K562 (cell line): ENCODE measurements at regions not wholly inside any gene's neighbourhood (a gene's known extent, or its start where the extent isn't known, plus 50 kb on each side); places are given as distances from the start of the nearest gene placed in this dataset.

Experiments
- ATAC-seq: fragments of 200-7000 bp; cut with Tn5 transposase; 3 replicates; pipeline ENCODE4 v1.9.1; 2020; ENCODE audit warnings: moderate library complexity
- BruUV-seq: library from RNA; stranded (reverse); fragments of 400-500 nt; replicated peaks from 2 replicates; lab custom pipeline; 2021; lab: Mats Ljungman, UMichigan
- CTCF ChIA-PET: fragments of 300-600 bp; formaldehyde crosslinking; extraction: SDS; loops from one replicate; lab custom pipeline; 2021; ENCODE audit warnings: low intra/inter-chr PET ratio; lab: Yijun Ruan, JAX
- POLR2A ChIA-PET: fragments of 300-600, 350-650 bp; sonication (Branson Sonifier 250); formaldehyde crosslinking; extraction: SDS; loops from one replicate; lab custom pipeline; 2021; ENCODE audit warnings: antibody characterized with exemption, inconsistent platforms; lab: Yijun Ruan, JAX
- DNase-seq, 4 experiments: peaks; one replicate each; pipeline versions ENCODE4 v3.0.0 to v3.0.0-alpha.2; 2011 to 2018; ENCODE audit warnings: low spot score in 3 of 4, mixed read lengths in 3 of 4; ENCODE audit errors: extremely low read depth in 1 of 4
- FAIRE-seq: peaks from 2 replicates; lab custom pipeline; 2011; peaks lifted over from hg19 to GRCh38; lab: Jason Lieb, UNC
- H2AFZ ChIP-seq: 2 replicates; pipeline ENCODE4 v1.6.0; 2011; ENCODE audit warnings: low read depth, low read length, control low read depth, inconsistent platforms
- H3K27ac ChIP-seq: fragments of 200-600 bp; 3 replicates; pipeline ENCODE4 v1.8.0; 2011; ENCODE audit warnings: low read depth, mild to moderate bottlenecking, control low read depth, inconsistent platforms, low read length, moderate library complexity, mixed read lengths; ENCODE audit errors: extremely low read depth
- H3K27me3 ChIP-seq, 2 experiments: fragments of 300-600 bp in 1 of 2; 2 replicates in 1 of 2; 3 replicates in 1 of 2; pipeline versions ENCODE4 v1.6.0 to v1.8.0; 2011; ENCODE audit warnings: inconsistent platforms in 2 of 2, low read length in 2 of 2, mild to moderate bottlenecking in 1 of 2, mixed read lengths in 1 of 2, moderate library complexity in 1 of 2; ENCODE audit not compliant: control insufficient read depth in 2 of 2, insufficient read depth in 2 of 2
- H3K36me3 ChIP-seq: fragments of 300-600 bp; 3 replicates; pipeline ENCODE4 v1.8.0; 2011; ENCODE audit warnings: mild to moderate bottlenecking, low read length, inconsistent platforms; ENCODE audit not compliant: control insufficient read depth, insufficient read depth
- H3K4me1 ChIP-seq, 2 experiments: fragments of 200-600 bp in 1 of 2; replicated peaks in 1 of 2; 2 replicates in 1 of 2; 3 replicates in 1 of 2; pipeline versions ENCODE4 v1.5.1 to v1.8.0; 2011; ENCODE audit warnings: inconsistent platforms in 2 of 2, low read length in 2 of 2, mild to moderate bottlenecking in 1 of 2, mixed read lengths in 1 of 2, moderate library complexity in 1 of 2; ENCODE audit not compliant: control insufficient read depth in 2 of 2, insufficient read depth in 2 of 2
- H3K4me2 ChIP-seq: 2 replicates; pipeline ENCODE4 v1.6.1; 2011; ENCODE audit warnings: low read length, control low read depth, inconsistent platforms, mixed read lengths; ENCODE audit not compliant: insufficient read depth
- H3K4me3 ChIP-seq: fragments of 200-600 bp; sonication (generic), shearing (Covaris generic); 2 replicates; pipeline ENCODE4 v1.5.1; 2016; ENCODE audit warnings: control low read depth, inconsistent platforms
- H3K79me2 ChIP-seq: fragments of 200-600 bp; 3 replicates; pipeline ENCODE4 v1.8.0; 2011; ENCODE audit warnings: low read length, inconsistent platforms; ENCODE audit not compliant: control insufficient read depth, insufficient read depth
- H3K9ac ChIP-seq, 2 experiments: 2 replicates each; pipeline versions ENCODE4 v1.6.0 to v1.6.1; 2011; ENCODE audit warnings: low read depth in 2 of 2, low read length in 2 of 2, control low read depth in 1 of 2, inconsistent platforms in 1 of 2, mild to moderate bottlenecking in 1 of 2, mixed read lengths in 1 of 2; ENCODE audit not compliant: insufficient read depth in 1 of 2
- H3K9me1 ChIP-seq: one replicate; pipeline ENCODE4 v1.6.0; 2011; ENCODE audit warnings: inconsistent platforms, mild to moderate bottlenecking, low read length, moderate library complexity; ENCODE audit not compliant: control insufficient read depth, insufficient read depth
- H3K9me3 ChIP-seq: replicated peaks from 2 replicates; pipeline ENCODE4 v1.5.1; 2011; ENCODE audit warnings: low read depth, low read length, inconsistent platforms; ENCODE audit not compliant: control insufficient read depth, insufficient read depth
- H4K20me1 ChIP-seq: replicated peaks from 2 replicates; pipeline ENCODE4 v1.6.1; 2011; ENCODE audit warnings: low read length, inconsistent platforms, mixed read lengths; ENCODE audit not compliant: control insufficient read depth, insufficient read depth
- ADNP ChIP-seq: fragments of 200-800 bp; sonication (Bioruptor generic); IDR thresholded peaks from 2 replicates; pipeline ENCODE4 v1.6.1; 2016; ENCODE audit warnings: missing genetic modification characterization, missing compliant biosample characterization
- CHCHD3 ChIP-seq: fragments of 250-450 bp; sonication (Bioruptor Pico); IDR thresholded peaks from 2 replicates; pipeline ENCODE4 v2.1.2; 2022; ENCODE audit warnings: mild to moderate bottlenecking
- GATAD2A ChIP-seq: fragments of 450-650 bp; IDR thresholded peaks from 2 replicates; pipeline ENCODE4 v1.6.1; 2017
- GTF2E2 ChIP-seq: fragments of 200-800 bp; sonication (Bioruptor generic); IDR thresholded peaks from 2 replicates; pipeline ENCODE4 v1.6.1; 2016; ENCODE audit warnings: missing genetic modification characterization, missing compliant biosample characterization
- MEF2D ChIP-seq: conservative IDR thresholded peaks from 2 replicates; pipeline ENCODE4 v1.6.1; 2016; ENCODE audit warnings: low read depth, missing genetic modification characterization, missing compliant biosample characterization
- MNT ChIP-seq, 2 experiments: fragments of 450-650 bp; conservative IDR thresholded peaks; 2 replicates each; pipeline ENCODE4 v1.6.1; 2017; ENCODE audit warnings: mild to moderate bottlenecking in 2 of 2, moderate library complexity in 2 of 2
- POLR2H ChIP-seq: IDR thresholded peaks from 2 replicates; pipeline ENCODE4 v1.6.1; 2016; ENCODE audit warnings: missing genetic modification characterization, low read depth, mild to moderate bottlenecking, control low read depth, missing compliant biosample characterization, moderate library complexity
- PURB ChIP-seq: sonication (generic); formaldehyde crosslinking; IDR thresholded peaks from 2 replicates; pipeline ENCODE4 v1.9.0; 2021; ENCODE audit warnings: low read depth, mild to moderate bottlenecking, missing genetic modification reagents
- ZHX1 ChIP-seq: fragments of 150-350 bp; conservative IDR thresholded peaks from 2 replicates; pipeline ENCODE4 v1.6.1; 2014; ENCODE audit warnings: low read length
- ZNF785 ChIP-seq: fragments of 250-450 bp; sonication (Bioruptor Pico); IDR thresholded peaks from 2 replicates; pipeline ENCODE4 v1.4.0; 2020; ENCODE audit warnings: mild to moderate bottlenecking
- WGBS: fragments of 100-300 bp; shearing (Covaris generic); methylation state at CpG from one replicate; pipeline ENCODE4 v1.1.6; 2016; ENCODE audit warnings: low coverage, mixed read lengths; ENCODE audit not compliant: insufficient coverage; ENCODE audit errors: missing lambda C conversion rate; 5-methylcytosine and 5-hydroxymethylcytosine counted together
- in situ Hi-C: fragments of 300-500 bp; cut with MboI; formaldehyde crosslinking; loops from 4 replicates; pipeline ENCODE4 v1.15.0; 2018; ENCODE audit warnings: inconsistent platforms, mixed read lengths
- intact Hi-C: fragments of 100-400 bp; cut with micrococcal nuclease; formaldehyde crosslinking; loops from 2 replicates; pipeline ENCODE4 v1.14.2; 2022

GRCh38 chr2:100673691-100674485, 111.1 kb downstream of the PDCL3 start:
- Histone ChIP-seq H3K4me1 (no peaks in the 10 kb centered on the region), H2AFZ (no peak overlapping the region), H3K27ac (no peak overlapping the region), H3K4me3 (no peak overlapping the region), H3K9ac (no peak overlapping the region), H3K4me2 (no peak overlapping the region), H3K9me3 (no peaks in the 10 kb centered on the region), H3K36me3 (no peaks in the 10 kb centered on the region), H4K20me1 (no peaks in the 10 kb centered on the region; the same call in 1 of the 2 replicates), H3K79me2 (no peaks in the 10 kb centered on the region), H3K27me3 (peaks cover 22 to 83% of the 10 kb centered on the region in 2 experiments), H3K9me1 (no peaks in the 10 kb centered on the region)
- DNase-seq (no peak), ATAC-seq (no peak), FAIRE-seq (no peak)
- ChIA-PET CTCF (no interaction called here), POLR2A (interaction anchor here (0.5 to 0.7 kb wide), 2 partner anchors 41 to 417 kb away, joined by 3 to 4 read pairs; no protein-coding TSS in a partner anchor)
- intact Hi-C loops, result no loop called here
- no TSS peak for BruUV-seq
- WGBS, result 1% methylated on average over 14 of the region's 15 CpGs
- no peak for TF ChIP-seq CHCHD3 (CRISPR knock-in tag)
- TF ChIP-seq ADNP (tag), result no peak
- no peak for TF ChIP-seq ZNF785
- no peak for TF ChIP-seq MEF2D (tag)
- TF ChIP-seq, all 486 proteins: peak for 0
- in situ Hi-C loops, result no loop called here

GRCh38 chr2:100674666-100675065, 111.9 kb downstream of the PDCL3 start:
- under 1% methylated on average over 10 of the region's 10 CpGs for WGBS
- H4K20me1 ChIP-seq, result no peaks in the 10 kb centered on the region; the same call in 1 of the 2 replicates
- intact Hi-C loops (no loop called here), in situ Hi-C loops (no loop called here)
- ChIA-PET POLR2A (interaction anchor here (0.5 to 0.7 kb wide), 2 partner anchors 41 to 416 kb away, joined by 3 to 4 read pairs; no protein-coding TSS in a partner anchor), CTCF (no interaction called here)
- no peak overlapping the region for H3K9ac ChIP-seq
- H2AFZ ChIP-seq, result no peak overlapping the region
- no peaks in the 10 kb centered on the region for H3K4me1 ChIP-seq
- H3K9me1 ChIP-seq, result no peaks in the 10 kb centered on the region
- ATAC-seq (no peak), FAIRE-seq (no peak), DNase-seq (no peak)
- no peaks in the 10 kb centered on the region for H3K36me3 ChIP-seq
- H3K79me2 ChIP-seq, result no peaks in the 10 kb centered on the region
- BruUV-seq, result no TSS peak
- H3K9me3 ChIP-seq, result no peaks in the 10 kb centered on the region
- no peak overlapping the region for H3K27ac ChIP-seq
- H3K4me3 ChIP-seq, result no peak overlapping the region
- H3K27me3 ChIP-seq, result peaks cover 22 to 87% of the 10 kb centered on the region in 2 experiments
- H3K4me2 ChIP-seq, result no peak overlapping the region
- TF ChIP-seq ZHX1 (no peak), POLR2H (tag) (no peak), GTF2E2 (tag) (no peak), PURB (CRISPR knock-in tag) (no peak), GATAD2A (no peak), MNT (conservative IDR thresholded peaks at IDR 0.05) (no peak)
